Cardiac fibroblast (primary cell): ENCODE measurements at regions not wholly inside any gene's neighbourhood (a gene's known extent, or its start where the extent isn't known, plus 50 kb on each side); places are given as distances from the start of the nearest gene placed in this dataset.

Experiments used
- DNase-seq, 2 donors: peaks; one replicate each; pipeline versions ENCODE4 v3.0.0 to v3.0.0-alpha.2; 2010; ENCODE audit warnings: low read depth in 2 of 2
- H3K4me3 ChIP-seq, 2 donors: replicated peaks in 1 of 2; 1 replicate in 1 of 2; 2 replicates in 1 of 2; pipeline ENCODE4 v1.5.1; 2011; ENCODE audit warnings: low read depth in 2 of 2, low read length in 2 of 2, mild to moderate bottlenecking in 2 of 2, moderate library complexity in 1 of 2
- TF ChIP-seq, protein P1 (sequence below): IDR thresholded peaks from one replicate; pipeline ENCODE4 v1.5.1; 2011; ENCODE audit warnings: low read depth, mild to moderate bottlenecking, low read length, inconsistent platforms

DNA sequence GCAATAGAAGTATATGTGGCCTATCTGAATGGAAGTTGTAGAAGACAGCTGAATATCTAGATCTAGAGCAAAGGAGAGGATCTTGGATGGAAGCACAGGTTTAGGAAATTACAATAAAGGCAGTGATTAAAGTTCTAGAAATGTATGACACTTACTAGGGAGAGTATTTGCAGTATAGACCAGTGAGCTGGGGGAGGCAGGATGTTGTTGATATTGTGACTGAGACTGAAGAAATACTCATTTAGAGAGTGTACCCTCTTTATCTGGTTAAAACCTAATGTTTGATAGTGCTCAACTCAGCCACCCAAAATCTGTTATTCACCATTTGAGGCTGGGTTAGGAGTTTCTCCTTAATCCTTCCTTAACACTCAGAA, 439.5 kb downstream of the GRXCR1 start:
- H3K4me3 ChIP-seq, result no peak overlapping the region
- DNase-seq, result no peak
- TF ChIP-seq, protein P1, sequence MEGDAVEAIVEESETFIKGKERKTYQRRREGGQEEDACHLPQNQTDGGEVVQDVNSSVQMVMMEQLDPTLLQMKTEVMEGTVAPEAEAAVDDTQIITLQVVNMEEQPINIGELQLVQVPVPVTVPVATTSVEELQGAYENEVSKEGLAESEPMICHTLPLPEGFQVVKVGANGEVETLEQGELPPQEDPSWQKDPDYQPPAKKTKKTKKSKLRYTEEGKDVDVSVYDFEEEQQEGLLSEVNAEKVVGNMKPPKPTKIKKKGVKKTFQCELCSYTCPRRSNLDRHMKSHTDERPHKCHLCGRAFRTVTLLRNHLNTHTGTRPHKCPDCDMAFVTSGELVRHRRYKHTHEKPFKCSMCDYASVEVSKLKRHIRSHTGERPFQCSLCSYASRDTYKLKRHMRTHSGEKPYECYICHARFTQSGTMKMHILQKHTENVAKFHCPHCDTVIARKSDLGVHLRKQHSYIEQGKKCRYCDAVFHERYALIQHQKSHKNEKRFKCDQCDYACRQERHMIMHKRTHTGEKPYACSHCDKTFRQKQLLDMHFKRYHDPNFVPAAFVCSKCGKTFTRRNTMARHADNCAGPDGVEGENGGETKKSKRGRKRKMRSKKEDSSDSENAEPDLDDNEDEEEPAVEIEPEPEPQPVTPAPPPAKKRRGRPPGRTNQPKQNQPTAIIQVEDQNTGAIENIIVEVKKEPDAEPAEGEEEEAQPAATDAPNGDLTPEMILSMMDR, result no peak

GRCh38 chr4:43337707-43338106, 445.2 kb downstream of the GRXCR1 start:
- no peak overlapping the region for H3K4me3 ChIP-seq
- DNase-seq, result peak in 1 of 2 donors; percentile 69
- TF ChIP-seq, protein P1, result no peak

- TF ChIP-seq, protein P1, result no peak
- no peak overlapping the region for H3K4me3 ChIP-seq
- peak; percentile 54 to 87 for DNase-seq
These were observed 446.9 kb downstream of the GRXCR1 start for GRCh38 chr4:43339435-43339834.

DNA sequence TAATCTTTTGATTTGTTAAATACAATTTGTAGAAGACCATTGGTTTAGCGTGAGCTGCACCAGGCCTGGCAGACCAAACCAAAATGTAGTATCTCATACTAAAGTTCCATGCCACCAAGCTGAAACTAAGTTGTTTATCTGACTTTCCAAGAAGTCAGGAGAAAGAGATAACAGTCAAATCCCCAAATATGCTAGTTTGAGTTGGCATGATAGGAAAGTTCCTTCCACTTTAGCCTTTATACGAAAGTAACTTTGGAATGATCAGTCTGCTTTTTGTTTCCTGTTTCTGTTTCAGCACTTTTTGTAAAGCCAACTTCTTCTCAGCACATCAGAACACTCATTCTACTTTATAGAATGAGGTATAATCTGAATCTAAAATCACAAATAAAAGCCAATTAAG, 449.2 kb downstream of the GRXCR1 start:
- DNase-seq, result peak in 1 of 2 donors; percentile 33
- TF ChIP-seq, protein P1, result no peak
- no peak overlapping the region for H3K4me3 ChIP-seq

- DNase-seq, result no peak
- H3K4me3 ChIP-seq, result no peak overlapping the region
- TF ChIP-seq, protein P1, result no peak
These were observed 450.8 kb downstream of the GRXCR1 start for GRCh38 chr4:43343298-43343697.

DNA sequence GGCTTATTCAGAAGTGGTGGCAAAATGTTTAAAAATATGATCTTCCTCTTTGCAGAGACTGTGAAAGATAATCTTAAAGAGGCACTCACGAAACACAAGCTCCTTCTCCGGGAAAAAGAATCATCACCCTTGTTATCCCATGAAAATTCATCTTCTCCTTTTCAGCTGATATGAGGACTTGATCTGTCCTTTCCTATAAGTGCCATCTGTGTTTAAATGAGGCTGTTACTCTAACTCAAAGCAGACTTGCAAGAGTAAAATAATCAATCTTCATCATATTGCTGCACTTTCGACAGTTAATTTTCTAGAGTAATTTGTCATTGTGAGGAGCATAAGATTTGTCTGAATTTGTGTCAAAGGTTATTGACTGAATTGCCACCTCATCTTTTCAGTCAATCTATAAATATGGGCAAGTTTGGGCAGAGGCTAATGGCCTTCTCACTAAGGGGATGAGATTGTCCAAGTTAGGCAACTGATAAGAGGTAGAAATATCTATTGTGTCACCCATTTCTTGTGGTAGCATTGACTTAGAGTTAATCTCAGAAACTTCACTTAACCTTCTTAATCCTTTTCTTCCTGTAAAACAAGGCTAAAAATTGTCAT, 452.9 kb downstream of the GRXCR1 start:
- TF ChIP-seq, protein P1, result no peak
- no peak for DNase-seq
- no peak overlapping the region for H3K4me3 ChIP-seq

- H3K4me3 ChIP-seq, result no peak overlapping the region
- no peak for DNase-seq
These were observed 456.1 kb downstream of the GRXCR1 start for GRCh38 chr4:43348591-43348990.

More at GRCh38 chr4:43348591-43348990, 456.1 kb downstream of the GRXCR1 start:
- TF ChIP-seq, protein P1, result no peak
